IMR-90 (cell line): ENCODE measurements at regions not wholly inside any gene's neighbourhood (a gene's known extent, or its start where the extent isn't known, plus 50 kb on each side); places are given as distances from the start of the nearest gene placed in this dataset.

Experiments
- ATAC-seq: fragments of 200-7000 bp; cut with Tn5 transposase; 2 replicates; pipeline ENCODE4 v1.9.1; 2020; ENCODE audit warnings: low read depth, mild to moderate bottlenecking, moderate library complexity
- BruUV-seq: library from RNA; stranded (reverse); fragments of 400-500 nt; replicated peaks from 2 replicates; lab custom pipeline; 2021; lab: Mats Ljungman, UMichigan
- CTCF ChIA-PET: fragments of 300-600 bp; formaldehyde crosslinking; extraction: SDS; loops from one replicate; lab custom pipeline; 2021; ENCODE audit warnings: antibody characterized with exemption; lab: Yijun Ruan, JAX
- POLR2A ChIA-PET: fragments of 300-600 bp; sonication (Branson Sonifier 250); formaldehyde crosslinking; loops from one replicate; lab custom pipeline; 2022; ENCODE audit warnings: antibody characterized with exemption; ENCODE audit not compliant: unreplicated experiment; lab: Charles Lee
- DNase-seq: peaks from one replicate; pipeline ENCODE4 v3.0.0; 2013
- H2AFZ ChIP-seq: replicated peaks from 2 replicates; pipeline ENCODE3; 2013; ENCODE audit warnings: low read length, mild to moderate bottlenecking; ENCODE audit not compliant: poor library complexity
- H2AK5ac ChIP-seq: 2 replicates; pipeline ENCODE4 v1.6.1; 2013; ENCODE audit warnings: low read depth, low read length, inconsistent platforms
- H2AK9ac ChIP-seq: replicated peaks from 2 replicates; pipeline ENCODE3; 2013; ENCODE audit warnings: mild to moderate bottlenecking, low read depth, low read length, moderate library complexity; ENCODE audit not compliant: poor library complexity
- H2BK120ac ChIP-seq: 2 replicates; pipeline ENCODE4 v1.6.1; 2013; ENCODE audit warnings: low read depth, low read length, inconsistent platforms
- H2BK15ac ChIP-seq: 3 replicates; pipeline ENCODE4 v1.6.1; 2013; ENCODE audit warnings: low read depth, low read length, inconsistent platforms
- H2BK20ac ChIP-seq: 2 replicates; pipeline ENCODE4 v1.6.1; 2013; ENCODE audit warnings: low read depth, mild to moderate bottlenecking, inconsistent platforms, low read length, moderate library complexity
- H2BK5ac ChIP-seq: 2 replicates; pipeline ENCODE4 v1.6.1; 2013; ENCODE audit warnings: mild to moderate bottlenecking, low read depth, low read length, inconsistent platforms; ENCODE audit not compliant: poor library complexity, severe bottlenecking
- H3K14ac ChIP-seq: replicated peaks from 2 replicates; pipeline ENCODE4 v1.6.1; 2013; ENCODE audit warnings: low read depth, low read length, inconsistent platforms
- H3K18ac ChIP-seq: 2 replicates; pipeline ENCODE4 v1.6.1; 2013; ENCODE audit warnings: low read depth, low read length, control low read depth
- H3K23ac ChIP-seq: 2 replicates; pipeline ENCODE4 v1.6.1; 2013; ENCODE audit warnings: low read depth, low read length, inconsistent platforms
- H3K27ac ChIP-seq: 2 replicates; pipeline ENCODE4 v1.5.1; 2013; ENCODE audit warnings: mild to moderate bottlenecking, control low read depth, low read length; ENCODE audit not compliant: insufficient read depth
- H3K27me3 ChIP-seq: 2 replicates; pipeline ENCODE4 v1.6.1; 2013; ENCODE audit warnings: low read length; ENCODE audit not compliant: control insufficient read depth, insufficient read depth
- H3K36me3 ChIP-seq: 2 replicates; pipeline ENCODE4 v1.6.1; 2013; ENCODE audit warnings: low read length, mixed read lengths; ENCODE audit not compliant: control insufficient read depth, insufficient read depth
- H3K4ac ChIP-seq: 2 replicates; pipeline ENCODE4 v1.6.1; 2013; ENCODE audit warnings: low read depth, low read length, inconsistent platforms
- H3K4me1 ChIP-seq: 2 replicates; pipeline ENCODE4 v1.6.1; 2013; ENCODE audit warnings: low read length, mixed read lengths; ENCODE audit not compliant: control insufficient read depth, insufficient read depth
- H3K4me2 ChIP-seq: 2 replicates; pipeline ENCODE4 v1.6.1; 2013; ENCODE audit warnings: low read depth, mild to moderate bottlenecking, control low read depth, low read length, moderate library complexity
- H3K4me3 ChIP-seq: 2 replicates; pipeline ENCODE4 v1.5.1; 2013; ENCODE audit warnings: low read depth, mild to moderate bottlenecking, control low read depth, low read length, moderate library complexity; ENCODE audit not compliant: insufficient read depth
- H3K56ac ChIP-seq: 2 replicates; pipeline ENCODE4 v1.6.1; 2013; ENCODE audit warnings: low read length, inconsistent platforms; ENCODE audit not compliant: insufficient read depth; ENCODE audit errors: extremely low read depth
- H3K79me1 ChIP-seq, 2 experiments: 2 replicates each; pipeline ENCODE4 v1.6.1; 2013; ENCODE audit warnings: low read length in 2 of 2, inconsistent platforms in 1 of 2, low read depth in 1 of 2
- H3K9ac ChIP-seq: 2 replicates; pipeline ENCODE4 v1.6.1; 2013; ENCODE audit warnings: low read depth, low read length, control low read depth
- H3K9me1 ChIP-seq: 2 replicates; pipeline ENCODE4 v1.6.1; 2013; ENCODE audit warnings: low read length, inconsistent platforms; ENCODE audit not compliant: insufficient read depth
- H3K9me3 ChIP-seq: 2 replicates; pipeline ENCODE4 v1.6.1; 2013; ENCODE audit warnings: low read length; ENCODE audit not compliant: control insufficient read depth, insufficient read depth
- H4K20me1 ChIP-seq: 2 replicates; pipeline ENCODE4 v1.6.1; 2013; ENCODE audit warnings: low read length, inconsistent platforms; ENCODE audit not compliant: insufficient read depth
- H4K5ac ChIP-seq: 2 replicates; pipeline ENCODE4 v1.6.1; 2013; ENCODE audit warnings: mild to moderate bottlenecking, low read depth, low read length, control low read depth
- H4K8ac ChIP-seq, 2 experiments: 2 replicates each; pipeline ENCODE4 v1.6.1; 2013; ENCODE audit warnings: low read depth in 2 of 2, low read length in 2 of 2, control low read depth in 1 of 2, inconsistent platforms in 1 of 2
- H4K91ac ChIP-seq: 2 replicates; pipeline ENCODE4 v1.6.1; 2013; ENCODE audit warnings: low read depth, low read length, inconsistent platforms; ENCODE audit not compliant: insufficient read depth
- BHLHE40 ChIP-seq: fragments of 150-350 bp; IDR thresholded peaks from 2 replicates; pipeline ENCODE4 v1.6.1; 2016; ENCODE audit warnings: mild to moderate bottlenecking, low read depth, low read length
- CHD1 ChIP-seq: IDR thresholded peaks from 2 replicates; pipeline ENCODE4 v1.6.1; 2012; ENCODE audit warnings: low read depth, low read length, improper control_type of control experiment
- FOS ChIP-seq: fragments of 150-350 bp; IDR thresholded peaks from 2 replicates; pipeline ENCODE4 v1.6.1; 2016; ENCODE audit warnings: low read depth, low read length
- MAFK ChIP-seq: IDR thresholded peaks from 2 replicates; pipeline ENCODE4 v1.6.1; 2012; ENCODE audit warnings: low read depth, low read length, improper control_type of control experiment
- MAZ ChIP-seq: IDR thresholded peaks from 2 replicates; pipeline ENCODE4 v1.6.1; 2012; ENCODE audit warnings: low read depth, mild to moderate bottlenecking, low read length, improper control_type of control experiment, moderate library complexity, borderline replicate concordance
- NFE2L2 ChIP-seq: fragments of 150-350 bp; IDR thresholded peaks from 2 replicates; pipeline ENCODE4 v1.6.1; 2016; ENCODE audit warnings: low read depth, mild to moderate bottlenecking, low read length
- POLR2A ChIP-seq: IDR thresholded peaks from 2 replicates; pipeline ENCODE4 v1.6.1; 2012; ENCODE audit warnings: mild to moderate bottlenecking, low read depth, low read length
- RAD21 ChIP-seq: IDR thresholded peaks from 2 replicates; pipeline ENCODE4 v1.6.1; 2012; ENCODE audit warnings: low read length, improper control_type of control experiment
- RFX5 ChIP-seq: IDR thresholded peaks from 2 replicates; pipeline ENCODE4 v1.8.0; 2012; ENCODE audit warnings: low read depth, mild to moderate bottlenecking, low read length, moderate library complexity
- SMC3 ChIP-seq: fragments of 150-350 bp; IDR thresholded peaks from 2 replicates; pipeline ENCODE4 v1.6.1; 2016; ENCODE audit warnings: low read depth, mild to moderate bottlenecking, antibody characterized with exemption, low read length, moderate library complexity
- WGBS, 2 experiments: methylation state at CpG; one replicate each; pipeline versions ENCODE4 v1.1.5 to v1.1.7; 2013; ENCODE audit warnings: missing lambda C conversion rate in 2 of 2; ENCODE audit not compliant: insufficient read length in 1 of 2; ENCODE audit errors: extremely low coverage in 2 of 2; 5-methylcytosine and 5-hydroxymethylcytosine counted together
- dilution Hi-C: fragments of 300-500 bp; cut with HindIII; formaldehyde crosslinking; loops from one replicate; pipeline ENCODE4 v1.14.3; 2018; ENCODE audit warnings: low sequenced_read_pairs; ENCODE audit not compliant: unreplicated experiment
- in situ Hi-C: fragments of 300-500 bp; cut with MboI; formaldehyde crosslinking; loops from 3 replicates; pipeline ENCODE4 v1.14.3; 2019; ENCODE audit warnings: low sequenced_read_pairs, inconsistent platforms, mixed read lengths
- intact Hi-C: fragments of 100-400 bp; cut with micrococcal nuclease; formaldehyde crosslinking; loops from 2 replicates; pipeline ENCODE4 v1.10.0; 2022
- TF ChIP-seq, protein P1 (sequence below): fragments of 150-350 bp; IDR thresholded peaks from 2 replicates; pipeline ENCODE4 v1.6.1; 2017; ENCODE audit warnings: mild to moderate bottlenecking, antibody characterized with exemption, low read length, low read depth

GRCh38 chr1:245091171-245091621, 63.6 kb upstream of the KIF26B start (continued):
- TF ChIP-seq RFX5 (no peak), BHLHE40 (no peak), NFE2L2 (no peak), MAFK (no peak), SMC3 (no peak)

GRCh38 chr1:245090491-245091090, 64.2 kb upstream of the KIF26B start:
- no CpG with 5 or more reads among the region's 11 CpGs for WGBS, 2 experiments

More at GRCh38 chr1:245090491-245091090, 64.2 kb upstream of the KIF26B start:
- BruUV-seq: no TSS peak
- H4K91ac ChIP-seq: peak overlapping the region; percentile 79; the same call in 1 of the 2 replicates
- H4K20me1 ChIP-seq: peaks cover 3% of the 10 kb centered on the region; the same call in 1 of the 2 replicates
- H3K4me1 ChIP-seq: peaks cover 21% of the 10 kb centered on the region
- no peak overlapping the region for H3K9ac ChIP-seq
- H3K4ac ChIP-seq: peak overlapping the region; percentile 95
- no peak overlapping the region for H3K23ac ChIP-seq
- H2BK5ac ChIP-seq: peak overlapping the region; percentile 87
- no peak overlapping the region for H2AFZ ChIP-seq
- peak overlapping the region; percentile 36 for H3K18ac ChIP-seq
- H4K5ac ChIP-seq: 0 out of 2 replicates have a peak overlapping the region, but pooled peaks have one; percentile 24
- CTCF ChIA-PET: no interaction called here
- peak overlapping the region; percentile 98 for H2BK120ac ChIP-seq
- no peak overlapping the region for H3K4me2 ChIP-seq
- H3K79me1 ChIP-seq: peaks cover 0 to 5% of the 10 kb centered on the region in 2 experiments; a peak in 2 of 4 replicates
- peak overlapping the region; percentile 82; the same call in 1 of the 2 replicates for H2BK20ac ChIP-seq
- H3K56ac ChIP-seq: no peak overlapping the region
- H4K8ac ChIP-seq: peak overlapping the region; percentile 88 to 91; a peak in 2 of 4 replicates
- no peaks in the 10 kb centered on the region for H3K9me3 ChIP-seq
- intact Hi-C loops (no loop called here), dilution Hi-C loops (no loop called here), in situ Hi-C loops (no loop called here)
- H3K27ac ChIP-seq: peak overlapping the region; percentile 64
- TF ChIP-seq CHD1: no peak
- TF ChIP-seq FOS: no peak
- no peak for TF ChIP-seq NFE2L2
- TF ChIP-seq POLR2A: no peak
- TF ChIP-seq, protein P1, sequence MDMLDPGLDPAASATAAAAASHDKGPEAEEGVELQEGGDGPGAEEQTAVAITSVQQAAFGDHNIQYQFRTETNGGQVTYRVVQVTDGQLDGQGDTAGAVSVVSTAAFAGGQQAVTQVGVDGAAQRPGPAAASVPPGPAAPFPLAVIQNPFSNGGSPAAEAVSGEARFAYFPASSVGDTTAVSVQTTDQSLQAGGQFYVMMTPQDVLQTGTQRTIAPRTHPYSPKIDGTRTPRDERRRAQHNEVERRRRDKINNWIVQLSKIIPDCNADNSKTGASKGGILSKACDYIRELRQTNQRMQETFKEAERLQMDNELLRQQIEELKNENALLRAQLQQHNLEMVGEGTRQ: no peak
- no peak for TF ChIP-seq RAD21
- TF ChIP-seq MAZ: no peak
- peaks cover 12% of the 10 kb centered on the region for H3K9me1 ChIP-seq
- peak overlapping the region; percentile 90 for H2AK5ac ChIP-seq
- POLR2A ChIA-PET: no interaction called here
- H3K4me3 ChIP-seq: no peak overlapping the region
- peak overlapping the region; percentile 29; the same call in 2 of the 3 replicates for H2BK15ac ChIP-seq
- H3K14ac ChIP-seq: peak overlapping the region; percentile 78; the same call in 1 of the 2 replicates
- H2AK9ac ChIP-seq: peak overlapping the region; percentile 29
- H3K36me3 ChIP-seq: no peaks in the 10 kb centered on the region
- ATAC-seq (no peak), DNase-seq (no peak)
- no peaks in the 10 kb centered on the region for H3K27me3 ChIP-seq
